ENCODE measurements at regions not wholly inside any gene's neighbourhood (a gene's known extent, or its start where the extent isn't known, plus 50 kb on each side); places are given as distances from the start of the nearest gene placed in this dataset.
"Not testable (repeated sequence)": the region's sequence is repeated elsewhere in the genome, so short reads cannot be mapped to it uniquely, and the experiment has no call there.

- TF ChIP-seq POLR2AphosphoS5, POLR2A (IDR thresholded peaks at IDR 0.05): not testable (repeated sequence)
Observed at GRCh38 chr16:21549396-21549795, 50.0 kb upstream of the METTL9 start.

Measured in gastroesophageal sphincter (tissue), 2 donors.